ENCODE measurements at regions not wholly inside any gene's neighbourhood (a gene's known extent, or its start where the extent isn't known, plus 50 kb on each side); places are given as distances from the start of the nearest gene placed in this dataset.

DNA sequence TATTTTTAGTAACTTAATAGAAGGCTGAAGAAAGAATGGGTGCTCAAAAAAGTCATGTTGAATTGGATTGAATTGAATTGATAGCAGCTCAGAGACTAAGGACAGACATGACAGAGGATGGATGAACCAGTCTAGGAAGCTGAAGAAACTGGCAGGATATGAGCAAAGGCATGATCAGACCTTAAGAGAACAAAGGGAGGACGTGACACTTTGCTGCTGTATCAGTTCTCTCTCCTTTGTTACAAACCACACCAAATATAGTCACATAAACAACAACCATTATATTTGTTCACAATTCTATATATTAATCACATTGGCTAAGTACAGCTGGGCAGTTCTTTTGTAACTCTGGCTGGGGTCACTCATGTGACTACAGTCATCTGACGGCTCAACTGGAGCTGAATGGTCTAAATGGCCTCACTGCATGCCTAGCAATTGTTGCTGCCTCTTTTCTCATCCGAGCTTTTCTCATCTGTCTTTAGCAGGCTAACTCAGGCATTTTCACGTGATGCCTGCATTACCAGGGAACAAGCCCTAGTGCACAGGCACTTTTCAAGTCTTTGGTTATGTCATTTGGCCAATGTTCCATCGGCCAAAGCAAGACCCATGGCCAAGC is 355.0 kb downstream of the ETNK1 start:
- Histone ChIP-seq H3K27ac (ENCODE audit: low read depth, low read length) (no peak overlapping the region), H4K20me1 (ENCODE audit: low read depth, low read length) (no peaks in the 10 kb centered on the region), H3K9me2 (replicated peaks; ENCODE audit: insufficient read depth, low read length) (no peaks in the 10 kb centered on the region), H3K4me2 (ENCODE audit: low read depth, low read length, poor library complexity, severe bottlenecking) (no peak overlapping the region), H3K79me2 (ENCODE audit: insufficient read depth, low read length) (no peaks in the 10 kb centered on the region), H3K4me3 (ENCODE audit: insufficient read depth, low read length, poor library complexity, severe bottlenecking) (no peak overlapping the region), H3K36me3 (ENCODE audit: low read length) (no peaks in the 10 kb centered on the region), H3K27me3 (ENCODE audit: low read length) (no peaks in the 10 kb centered on the region), H2AFZ (ENCODE audit: low read depth, low read length, severe bottlenecking) (no peak overlapping the region), H3K9ac (ENCODE audit: low read length) (no peak overlapping the region), H3F3A (ENCODE audit: insufficient read depth) (no peaks in the 10 kb centered on the region), H3K9me3 (ENCODE audit: insufficient read depth, low read length) (no peaks in the 10 kb centered on the region)
- TF ChIP-seq EZH2phosphoT487 (conservative IDR thresholded peaks at IDR 0.05; ENCODE audit: low read length), result no peak
- TF ChIP-seq, protein P1, sequence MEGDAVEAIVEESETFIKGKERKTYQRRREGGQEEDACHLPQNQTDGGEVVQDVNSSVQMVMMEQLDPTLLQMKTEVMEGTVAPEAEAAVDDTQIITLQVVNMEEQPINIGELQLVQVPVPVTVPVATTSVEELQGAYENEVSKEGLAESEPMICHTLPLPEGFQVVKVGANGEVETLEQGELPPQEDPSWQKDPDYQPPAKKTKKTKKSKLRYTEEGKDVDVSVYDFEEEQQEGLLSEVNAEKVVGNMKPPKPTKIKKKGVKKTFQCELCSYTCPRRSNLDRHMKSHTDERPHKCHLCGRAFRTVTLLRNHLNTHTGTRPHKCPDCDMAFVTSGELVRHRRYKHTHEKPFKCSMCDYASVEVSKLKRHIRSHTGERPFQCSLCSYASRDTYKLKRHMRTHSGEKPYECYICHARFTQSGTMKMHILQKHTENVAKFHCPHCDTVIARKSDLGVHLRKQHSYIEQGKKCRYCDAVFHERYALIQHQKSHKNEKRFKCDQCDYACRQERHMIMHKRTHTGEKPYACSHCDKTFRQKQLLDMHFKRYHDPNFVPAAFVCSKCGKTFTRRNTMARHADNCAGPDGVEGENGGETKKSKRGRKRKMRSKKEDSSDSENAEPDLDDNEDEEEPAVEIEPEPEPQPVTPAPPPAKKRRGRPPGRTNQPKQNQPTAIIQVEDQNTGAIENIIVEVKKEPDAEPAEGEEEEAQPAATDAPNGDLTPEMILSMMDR (IDR thresholded peaks at IDR 0.05; ENCODE audit: insufficient read depth, low read length, poor library complexity, severe bottlenecking), result no peak

DNA sequence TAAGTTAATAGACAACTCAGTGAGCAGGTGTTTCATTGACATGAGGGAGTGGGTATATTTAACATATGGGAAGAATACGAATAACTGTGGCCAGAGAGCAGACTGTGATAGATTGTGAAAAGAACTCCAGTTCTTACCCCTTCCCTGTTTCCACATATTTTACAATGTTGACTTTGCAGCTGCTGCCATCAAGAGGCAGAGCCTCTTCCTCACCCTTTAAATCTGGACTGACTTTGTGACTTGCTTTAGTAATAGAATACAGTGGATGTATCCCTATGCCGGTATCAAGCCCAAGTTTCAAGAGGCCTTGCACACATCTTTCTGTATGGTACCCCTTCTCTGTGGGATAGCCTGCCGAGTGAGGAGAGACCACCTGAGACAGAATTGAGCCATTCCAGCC is 356.7 kb downstream of the ETNK1 start:
- Histone ChIP-seq H3K9ac (ENCODE audit: low read length) (no peak overlapping the region), H4K20me1 (ENCODE audit: low read depth, low read length) (no peaks in the 10 kb centered on the region), H3K36me3 (ENCODE audit: low read length) (no peaks in the 10 kb centered on the region)

DNA sequence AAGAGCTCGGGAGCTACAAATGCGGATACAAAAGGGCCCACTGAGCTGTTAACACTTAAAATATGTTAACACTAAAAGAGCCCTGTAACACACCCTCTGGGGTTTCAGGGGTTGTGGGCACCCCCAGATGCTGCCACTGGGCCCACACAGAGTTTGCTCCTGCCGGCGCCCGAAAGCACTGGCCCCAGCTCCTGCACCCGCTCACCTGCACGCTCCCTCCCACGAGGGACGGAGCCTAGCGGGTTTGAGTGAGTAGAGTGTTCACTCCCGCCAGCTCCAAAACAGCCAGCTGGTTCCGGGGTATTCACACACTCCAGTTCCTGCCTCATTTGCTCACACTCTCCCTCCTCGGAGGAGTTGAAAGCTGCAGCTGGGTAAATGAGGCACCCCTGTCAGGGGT is 357.7 kb downstream of the ETNK1 start:
- Histone ChIP-seq H3K27ac (ENCODE audit: low read depth, low read length) (no peak overlapping the region), H3K27me3 (ENCODE audit: low read length) (no peaks in the 10 kb centered on the region), H3K36me3 (ENCODE audit: low read length) (no peaks in the 10 kb centered on the region), H4K20me1 (ENCODE audit: low read depth, low read length) (no peaks in the 10 kb centered on the region), H3K4me3 (ENCODE audit: insufficient read depth, low read length, poor library complexity, severe bottlenecking) (no peak overlapping the region), H3K9me2 (replicated peaks; ENCODE audit: insufficient read depth, low read length) (no peaks in the 10 kb centered on the region), H2AFZ (ENCODE audit: low read depth, low read length, severe bottlenecking) (no peak overlapping the region), H3K9ac (ENCODE audit: low read length) (no peak overlapping the region), H3K4me2 (ENCODE audit: low read depth, low read length, poor library complexity, severe bottlenecking) (no peak overlapping the region), H3F3A (ENCODE audit: insufficient read depth) (no peaks in the 10 kb centered on the region), H3K79me2 (ENCODE audit: insufficient read depth, low read length) (no peaks in the 10 kb centered on the region), H3K9me3 (ENCODE audit: insufficient read depth, low read length) (no peaks in the 10 kb centered on the region)
- TF ChIP-seq, protein P1 (IDR thresholded peaks at IDR 0.05; ENCODE audit: insufficient read depth, low read length, poor library complexity, severe bottlenecking), result no peak
- TF ChIP-seq EZH2phosphoT487 (conservative IDR thresholded peaks at IDR 0.05; ENCODE audit: low read length), result no peak

More for the DNA sequence above, 356.7 kb downstream of the ETNK1 start:
- H3K79me2 ChIP-seq (ENCODE audit: insufficient read depth, low read length), result no peaks in the 10 kb centered on the region
- H3K27ac ChIP-seq (ENCODE audit: low read depth, low read length), result no peak overlapping the region
- no peak overlapping the region for H2AFZ ChIP-seq (ENCODE audit: low read depth, low read length, severe bottlenecking)
- H3F3A ChIP-seq (ENCODE audit: insufficient read depth), result no peaks in the 10 kb centered on the region
- no peak overlapping the region for H3K4me3 ChIP-seq (ENCODE audit: insufficient read depth, low read length, poor library complexity, severe bottlenecking)
- no peaks in the 10 kb centered on the region for H3K9me2 ChIP-seq (replicated peaks; ENCODE audit: insufficient read depth, low read length)
- TF ChIP-seq, protein P1 (IDR thresholded peaks at IDR 0.05; ENCODE audit: insufficient read depth, low read length, poor library complexity, severe bottlenecking), result no peak
- no peak for TF ChIP-seq EZH2phosphoT487 (conservative IDR thresholded peaks at IDR 0.05; ENCODE audit: low read length)
- no peaks in the 10 kb centered on the region for H3K27me3 ChIP-seq (ENCODE audit: low read length)
- H3K9me3 ChIP-seq (ENCODE audit: insufficient read depth, low read length), result no peaks in the 10 kb centered on the region
- no peak overlapping the region for H3K4me2 ChIP-seq (ENCODE audit: low read depth, low read length, poor library complexity, severe bottlenecking)
